ENCODE measurements at regions not wholly inside any gene's neighbourhood (a gene's known extent, or its start where the extent isn't known, plus 50 kb on each side); places are given as distances from the start of the nearest gene placed in this dataset.
"Not testable (repeated sequence)": the region's sequence is repeated elsewhere in the genome, so short reads cannot be mapped to it uniquely, and the experiment has no call there.

- Mint-ChIP-seq H3K27ac (no peak overlapping the region), H3K36me3 (ENCODE audit: low read depth) (no peaks in the 10 kb centered on the region), H3K9me3 (peaks cover 3% of the 10 kb centered on the region)
Observed at GRCh38 chr5:3329427-3329826, 266.2 kb upstream of the IRX1 start.

GRCh38 chr5:3326841-3327232 is 268.8 kb upstream of the IRX1 start:
- H3K27ac Mint-ChIP-seq, result no peak overlapping the region
- no peak for DNase-seq
- no peaks in the 10 kb centered on the region for H3K4me1 Mint-ChIP-seq
- no peaks in the 10 kb centered on the region for H3K27me3 Mint-ChIP-seq
- H3K9me3 Mint-ChIP-seq, result no peaks in the 10 kb centered on the region
- H3K4me3 Mint-ChIP-seq, result no peak overlapping the region
- no peaks in the 10 kb centered on the region for H3K36me3 Mint-ChIP-seq (ENCODE audit: low read depth)
- intact Hi-C loops (cut with micrococcal nuclease), result no loop called here

More at GRCh38 chr5:3329427-3329826, 266.2 kb upstream of the IRX1 start:
- no peak for DNase-seq
- H3K4me1 Mint-ChIP-seq, result no peaks in the 10 kb centered on the region
- no peak overlapping the region for H3K4me3 Mint-ChIP-seq
- intact Hi-C loops (cut with micrococcal nuclease), result no loop called here
- no peaks in the 10 kb centered on the region for H3K27me3 Mint-ChIP-seq

- intact Hi-C loops (cut with micrococcal nuclease), result no loop called here
- Mint-ChIP-seq H3K27ac (no peak overlapping the region), H3K4me3 (no peak overlapping the region), H3K36me3 (ENCODE audit: low read depth) (no peaks in the 10 kb centered on the region), H3K4me1 (no peaks in the 10 kb centered on the region), H3K9me3 (no peaks in the 10 kb centered on the region), H3K27me3 (no peaks in the 10 kb centered on the region)
- no peak for DNase-seq
Observed at GRCh38 chr5:3325972-3326840, 269.4 kb upstream of the IRX1 start.

- Mint-ChIP-seq H3K9me3 (no peaks in the 10 kb centered on the region), H3K4me1 (no peaks in the 10 kb centered on the region), H3K36me3 (ENCODE audit: low read depth) (no peaks in the 10 kb centered on the region), H3K27me3 (no peaks in the 10 kb centered on the region), H3K27ac (no peak overlapping the region), H3K4me3 (no peak overlapping the region)
- no peak for DNase-seq
- intact Hi-C loops (cut with micrococcal nuclease), result no loop called here
Observed at GRCh38 chr5:3325201-3325971, 270.2 kb upstream of the IRX1 start.

- H3K4me1 Mint-ChIP-seq, result no peaks in the 10 kb centered on the region
- intact Hi-C loops (cut with micrococcal nuclease), result no loop called here
- H3K27me3 Mint-ChIP-seq, result no peaks in the 10 kb centered on the region
- H3K9me3 Mint-ChIP-seq, result no peaks in the 10 kb centered on the region
- no peak for DNase-seq
- H3K36me3 Mint-ChIP-seq (ENCODE audit: low read depth), result no peaks in the 10 kb centered on the region
- no peak overlapping the region for H3K4me3 Mint-ChIP-seq
- no peak overlapping the region for H3K27ac Mint-ChIP-seq
Observed at GRCh38 chr5:3324421-3325101, 271.1 kb upstream of the IRX1 start.

GRCh38 chr5:3323966-3324365 is 271.7 kb upstream of the IRX1 start:
- H3K4me3 Mint-ChIP-seq; H3K36me3 Mint-ChIP-seq (ENCODE audit: low read depth); H3K27me3 Mint-ChIP-seq; H3K4me1 Mint-ChIP-seq; H3K27ac Mint-ChIP-seq; H3K9me3 Mint-ChIP-seq; intact Hi-C loops (cut with micrococcal nuclease); DNase-seq: not testable (repeated sequence)

- H3K4me3 Mint-ChIP-seq, result no peak overlapping the region
- no peaks in the 10 kb centered on the region for H3K27me3 Mint-ChIP-seq
- no peaks in the 10 kb centered on the region for H3K4me1 Mint-ChIP-seq
- intact Hi-C loops (cut with micrococcal nuclease), result no loop called here
- H3K9me3 Mint-ChIP-seq, result no peaks in the 10 kb centered on the region
- H3K27ac Mint-ChIP-seq, result no peak overlapping the region
- DNase-seq, result no peak
- H3K36me3 Mint-ChIP-seq (ENCODE audit: low read depth), result no peaks in the 10 kb centered on the region
Observed at GRCh38 chr5:3323144-3323543, 272.5 kb upstream of the IRX1 start.

GRCh38 chr5:3322642-3323041 is 273.0 kb upstream of the IRX1 start:
- intact Hi-C loops (cut with micrococcal nuclease), result no loop called here
- no peak for DNase-seq
- no peaks in the 10 kb centered on the region for H3K27me3 Mint-ChIP-seq
- no peaks in the 10 kb centered on the region for H3K4me1 Mint-ChIP-seq
- no peaks in the 10 kb centered on the region for H3K36me3 Mint-ChIP-seq (ENCODE audit: low read depth)
- H3K4me3 Mint-ChIP-seq, result no peak overlapping the region
- H3K9me3 Mint-ChIP-seq, result no peaks in the 10 kb centered on the region
- H3K27ac Mint-ChIP-seq, result no peak overlapping the region

- H3K36me3 Mint-ChIP-seq (ENCODE audit: low read depth), result no peaks in the 10 kb centered on the region
- no peaks in the 10 kb centered on the region for H3K9me3 Mint-ChIP-seq
- no peak overlapping the region for H3K4me3 Mint-ChIP-seq
Observed at GRCh38 chr5:3321923-3322322, 273.7 kb upstream of the IRX1 start.

GRCh38 chr5:3321119-3321760 is 274.4 kb upstream of the IRX1 start:
- Mint-ChIP-seq H3K4me3 (no peak overlapping the region), H3K36me3 (ENCODE audit: low read depth) (no peaks in the 10 kb centered on the region), H3K27me3 (no peaks in the 10 kb centered on the region), H3K27ac (no peak overlapping the region), H3K4me1 (no peaks in the 10 kb centered on the region), H3K9me3 (no peaks in the 10 kb centered on the region)
- no peak for DNase-seq
- intact Hi-C loops (cut with micrococcal nuclease), result no loop called here

More at GRCh38 chr5:3321923-3322322, 273.7 kb upstream of the IRX1 start:
- Mint-ChIP-seq H3K4me1 (no peaks in the 10 kb centered on the region), H3K27me3 (no peaks in the 10 kb centered on the region), H3K27ac (no peak overlapping the region)
- intact Hi-C loops (cut with micrococcal nuclease), result no loop called here
- DNase-seq, result no peak

GRCh38 chr5:3320317-3320875 is 275.2 kb upstream of the IRX1 start:
- DNase-seq, result no peak
- no peaks in the 10 kb centered on the region for H3K4me1 Mint-ChIP-seq
- no peak overlapping the region for H3K27ac Mint-ChIP-seq
- no peaks in the 10 kb centered on the region for H3K27me3 Mint-ChIP-seq
- H3K4me3 Mint-ChIP-seq, result no peak overlapping the region
- no peaks in the 10 kb centered on the region for H3K9me3 Mint-ChIP-seq
- intact Hi-C loops (cut with micrococcal nuclease), result no loop called here
- no peaks in the 10 kb centered on the region for H3K36me3 Mint-ChIP-seq (ENCODE audit: low read depth)

GRCh38 chr5:3317051-3317795 is 278.4 kb upstream of the IRX1 start:
- H3K4me1 Mint-ChIP-seq, result no peaks in the 10 kb centered on the region
- H3K27me3 Mint-ChIP-seq, result no peaks in the 10 kb centered on the region
- no peak for DNase-seq
- H3K27ac Mint-ChIP-seq, result no peak overlapping the region
- no peaks in the 10 kb centered on the region for H3K36me3 Mint-ChIP-seq (ENCODE audit: low read depth)
- peaks cover 5% of the 10 kb centered on the region for H3K9me3 Mint-ChIP-seq
- no peak overlapping the region for H3K4me3 Mint-ChIP-seq
- intact Hi-C loops (cut with micrococcal nuclease), result no loop called here

- Mint-ChIP-seq H3K9me3 (peaks cover 9% of the 10 kb centered on the region), H3K36me3 (ENCODE audit: low read depth) (no peaks in the 10 kb centered on the region), H3K4me3 (no peak overlapping the region), H3K27me3 (no peaks in the 10 kb centered on the region), H3K27ac (no peak overlapping the region), H3K4me1 (no peaks in the 10 kb centered on the region)
- DNase-seq, result no peak
- intact Hi-C loops (cut with micrococcal nuclease), result no loop called here
Observed at GRCh38 chr5:3313569-3313968, 282.1 kb upstream of the IRX1 start.

All from activated CD4-positive, alpha-beta T cell treated with anti-CD3 and anti-CD28 coated beads, Interleukin-2, amount 10 ng/mL, durations not matched to agents 24 days and 14 days (primary cell).